Karpas-422 (cell line): ENCODE measurements at regions not wholly inside any gene's neighbourhood (a gene's known extent, or its start where the extent isn't known, plus 50 kb on each side); places are given as distances from the start of the nearest gene placed in this dataset.

Source experiments
- DNase-seq: peaks from one replicate; pipeline ENCODE4 v3.0.0-alpha.2; 2015
- H2AFZ ChIP-seq: fragments of 200-600 bp; sonication (generic); 2 replicates; pipeline ENCODE4 v1.6.1; 2014; ENCODE audit warnings: antibody characterized with exemption, low read length, mixed read lengths
- H3K27ac ChIP-seq: fragments of 200-600 bp; sonication (generic); 2 replicates; pipeline ENCODE4 v1.5.1; 2014; ENCODE audit warnings: mild to moderate bottlenecking, low read length, moderate library complexity
- H3K27me3 ChIP-seq: fragments of 200-600 bp; sonication (generic); 2 replicates; pipeline ENCODE4 v1.6.1; 2014; ENCODE audit warnings: low read length, mixed read lengths
- H3K36me3 ChIP-seq: fragments of 200-600 bp; sonication (generic); 2 replicates; pipeline ENCODE4 v1.6.1; 2014; ENCODE audit warnings: low read length, mixed read lengths; ENCODE audit not compliant: insufficient read depth
- H3K4me1 ChIP-seq: fragments of 200-600 bp; sonication (generic); 2 replicates; pipeline ENCODE4 v1.6.1; 2014; ENCODE audit warnings: mild to moderate bottlenecking, low read length, mixed read lengths
- H3K4me2 ChIP-seq: fragments of 200-600 bp; sonication (generic); 2 replicates; pipeline ENCODE4 v1.6.1; 2014; ENCODE audit warnings: low read length, low read depth, mild to moderate bottlenecking; ENCODE audit not compliant: poor library complexity, severe bottlenecking
- H3K4me3 ChIP-seq: fragments of 200-600 bp; sonication (generic); 2 replicates; pipeline ENCODE4 v1.5.1; 2014; ENCODE audit warnings: mild to moderate bottlenecking, antibody characterized with exemption, low read length, mixed read lengths
- H3K79me2 ChIP-seq: fragments of 200-600 bp; sonication (generic); 2 replicates; pipeline ENCODE4 v1.6.1; 2014; ENCODE audit warnings: mild to moderate bottlenecking, low read length, mixed read lengths
- H3K9ac ChIP-seq: fragments of 200-600 bp; sonication (generic); 2 replicates; pipeline ENCODE4 v1.6.0; 2014; ENCODE audit warnings: low read length
- H3K9me2 ChIP-seq: fragments of 200-600 bp; sonication (generic), shearing (Covaris generic); replicated peaks from 2 replicates; pipeline ENCODE4 v1.6.0; 2014; ENCODE audit warnings: mild to moderate bottlenecking, low read length, moderate library complexity; ENCODE audit not compliant: insufficient read depth
- H3K9me3 ChIP-seq: fragments of 300-700, 200-600 bp; sonication (generic); 2 replicates; pipeline ENCODE4 v1.6.1; 2014; ENCODE audit warnings: low read length, mixed read lengths
- H4K20me1 ChIP-seq: fragments of 200-600 bp; sonication (generic); 2 replicates; pipeline ENCODE4 v1.6.1; 2014; ENCODE audit warnings: mild to moderate bottlenecking, antibody characterized with exemption, low read length, low read depth; ENCODE audit not compliant: insufficient read depth

DNA sequence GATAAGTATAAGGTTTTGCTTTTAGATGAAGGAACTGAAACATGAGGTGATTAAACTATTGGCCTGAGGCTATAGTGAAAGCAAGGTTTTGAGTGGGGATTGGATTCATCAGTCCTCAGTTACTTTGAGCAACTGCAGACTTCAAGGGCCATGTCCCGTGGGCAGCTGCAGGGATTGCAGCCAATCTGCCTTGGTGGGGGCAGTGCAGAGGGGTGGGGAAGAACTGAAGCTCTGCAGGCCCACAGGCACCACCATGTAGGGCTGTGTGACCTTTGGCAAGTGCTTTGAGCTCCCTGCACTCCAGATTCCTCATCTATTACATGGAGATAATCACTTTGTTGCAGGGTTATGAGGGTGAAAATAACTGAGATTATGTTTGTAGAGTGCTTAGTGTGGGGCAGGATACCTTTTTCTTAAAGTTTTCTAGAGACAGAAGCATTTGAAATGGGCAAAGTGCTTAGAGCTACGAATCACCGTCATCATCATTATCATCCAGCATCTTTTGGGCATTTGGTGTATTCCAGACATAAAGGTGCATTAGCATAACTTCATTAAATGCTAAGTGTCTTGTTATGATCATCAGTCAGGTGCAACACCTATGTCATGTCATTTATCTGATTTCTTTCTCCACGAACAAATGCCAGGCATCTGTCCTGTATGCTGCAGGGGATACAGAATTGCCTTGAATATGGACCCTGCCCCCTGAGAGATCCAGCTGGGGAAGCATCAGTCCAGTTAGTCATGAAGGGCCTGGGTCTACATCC, 72.1 kb upstream of the TENM4 start:
- H3K9me2 ChIP-seq: no peaks in the 10 kb centered on the region
- no peaks in the 10 kb centered on the region for H3K9me3 ChIP-seq
- no peaks in the 10 kb centered on the region for H3K4me1 ChIP-seq
- no peak overlapping the region for H3K4me2 ChIP-seq
- no peaks in the 10 kb centered on the region for H3K79me2 ChIP-seq
- H4K20me1 ChIP-seq: no peaks in the 10 kb centered on the region
- H3K4me3 ChIP-seq: no peak overlapping the region
- H3K27ac ChIP-seq: no peak overlapping the region
- no peak for DNase-seq
- no peaks in the 10 kb centered on the region for H3K27me3 ChIP-seq
- H3K9ac ChIP-seq: no peak overlapping the region
- H3K36me3 ChIP-seq: no peaks in the 10 kb centered on the region
- no peak overlapping the region for H2AFZ ChIP-seq

- no peak overlapping the region for H3K9ac ChIP-seq
- DNase-seq: no peak
- H3K9me2 ChIP-seq: no peaks in the 10 kb centered on the region
- H3K4me2 ChIP-seq: no peak overlapping the region
- no peaks in the 10 kb centered on the region for H3K9me3 ChIP-seq
- H3K79me2 ChIP-seq: no peaks in the 10 kb centered on the region
- no peak overlapping the region for H2AFZ ChIP-seq
- H3K27me3 ChIP-seq: no peaks in the 10 kb centered on the region
- H3K4me3 ChIP-seq: no peak overlapping the region
- H3K27ac ChIP-seq: no peak overlapping the region
- H3K4me1 ChIP-seq: no peaks in the 10 kb centered on the region
- no peaks in the 10 kb centered on the region for H3K36me3 ChIP-seq
- no peaks in the 10 kb centered on the region for H4K20me1 ChIP-seq
Observed at GRCh38 chr11:79510960-79511359, 70.1 kb upstream of the TENM4 start.

DNA sequence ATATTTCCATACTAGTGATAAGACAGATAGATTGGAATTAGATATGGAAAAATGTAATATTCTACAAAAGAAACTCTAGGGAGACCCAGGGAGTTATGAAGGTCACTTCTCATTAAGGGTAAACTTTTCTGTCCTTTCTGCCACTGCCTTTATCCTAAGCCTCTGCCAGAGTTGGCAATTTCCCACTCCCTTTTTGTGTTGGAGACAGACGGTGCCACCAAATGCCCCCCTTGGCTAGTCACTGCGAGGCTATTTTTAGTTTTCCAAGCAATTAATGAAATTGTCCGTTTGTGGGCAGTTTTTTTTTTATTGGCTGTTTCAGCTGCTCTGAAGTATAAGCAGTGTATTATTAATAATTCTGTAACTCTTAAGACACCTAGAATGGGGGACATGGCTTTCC, 67.6 kb upstream of the TENM4 start:
- no peaks in the 10 kb centered on the region for H4K20me1 ChIP-seq
- no peak overlapping the region for H3K27ac ChIP-seq
- H3K9me2 ChIP-seq: no peaks in the 10 kb centered on the region
- no peak overlapping the region for H2AFZ ChIP-seq
- no peaks in the 10 kb centered on the region for H3K4me1 ChIP-seq
- H3K27me3 ChIP-seq: no peaks in the 10 kb centered on the region
- no peak for DNase-seq
- no peaks in the 10 kb centered on the region for H3K9me3 ChIP-seq
- H3K9ac ChIP-seq: no peak overlapping the region
- H3K79me2 ChIP-seq: no peaks in the 10 kb centered on the region
- no peaks in the 10 kb centered on the region for H3K36me3 ChIP-seq
- H3K4me3 ChIP-seq: no peak overlapping the region
- no peak overlapping the region for H3K4me2 ChIP-seq

DNA sequence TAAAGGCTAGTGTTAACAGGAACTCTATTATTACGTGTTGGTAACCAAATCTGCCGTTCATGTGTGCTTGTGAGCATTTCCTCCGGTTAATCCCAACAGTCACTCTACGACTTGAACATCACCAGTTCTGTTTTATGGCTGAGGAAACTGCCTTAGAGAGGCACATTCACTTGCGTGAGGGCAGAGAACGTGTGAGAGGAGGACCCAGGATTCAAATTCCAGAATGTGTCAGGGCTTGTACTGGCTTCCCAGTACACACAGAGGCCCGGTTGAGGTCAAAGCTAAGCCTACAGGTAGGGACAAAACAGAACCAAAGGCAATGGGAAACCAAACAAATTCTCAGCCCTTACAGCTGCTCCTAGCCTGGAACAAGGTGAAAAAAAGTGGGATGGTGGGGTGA, 66.9 kb upstream of the TENM4 start:
- Histone ChIP-seq H3K4me2 (no peak overlapping the region), H3K9ac (no peak overlapping the region), H3K79me2 (no peaks in the 10 kb centered on the region), H3K4me1 (no peaks in the 10 kb centered on the region), H3K9me3 (no peaks in the 10 kb centered on the region), H3K27ac (no peak overlapping the region), H2AFZ (no peak overlapping the region), H3K9me2 (no peaks in the 10 kb centered on the region), H3K27me3 (no peaks in the 10 kb centered on the region), H4K20me1 (no peaks in the 10 kb centered on the region), H3K36me3 (no peaks in the 10 kb centered on the region), H3K4me3 (no peak overlapping the region)
- no peak for DNase-seq

- Histone ChIP-seq H3K9ac (no peak overlapping the region), H4K20me1 (no peaks in the 10 kb centered on the region), H2AFZ (no peak overlapping the region), H3K9me2 (no peaks in the 10 kb centered on the region), H3K27ac (no peak overlapping the region), H3K4me1 (no peaks in the 10 kb centered on the region), H3K27me3 (no peaks in the 10 kb centered on the region), H3K9me3 (no peaks in the 10 kb centered on the region), H3K4me3 (no peak overlapping the region), H3K79me2 (no peaks in the 10 kb centered on the region), H3K4me2 (no peak overlapping the region), H3K36me3 (no peaks in the 10 kb centered on the region)
- no peak for DNase-seq
Observed at GRCh38 chr11:79506734-79507344, 66.0 kb upstream of the TENM4 start.

GRCh38 chr11:79506124-79506523, 65.3 kb upstream of the TENM4 start:
- no peak overlapping the region for H3K27ac ChIP-seq
- DNase-seq: no peak
- no peak overlapping the region for H3K9ac ChIP-seq
- no peaks in the 10 kb centered on the region for H3K9me2 ChIP-seq
- no peak overlapping the region for H2AFZ ChIP-seq
- H3K9me3 ChIP-seq: no peaks in the 10 kb centered on the region
- H3K36me3 ChIP-seq: no peaks in the 10 kb centered on the region
- H3K4me3 ChIP-seq: no peak overlapping the region
- no peaks in the 10 kb centered on the region for H3K27me3 ChIP-seq
- H3K4me1 ChIP-seq: no peaks in the 10 kb centered on the region
- no peak overlapping the region for H3K4me2 ChIP-seq
- no peaks in the 10 kb centered on the region for H4K20me1 ChIP-seq
- H3K79me2 ChIP-seq: no peaks in the 10 kb centered on the region

DNA sequence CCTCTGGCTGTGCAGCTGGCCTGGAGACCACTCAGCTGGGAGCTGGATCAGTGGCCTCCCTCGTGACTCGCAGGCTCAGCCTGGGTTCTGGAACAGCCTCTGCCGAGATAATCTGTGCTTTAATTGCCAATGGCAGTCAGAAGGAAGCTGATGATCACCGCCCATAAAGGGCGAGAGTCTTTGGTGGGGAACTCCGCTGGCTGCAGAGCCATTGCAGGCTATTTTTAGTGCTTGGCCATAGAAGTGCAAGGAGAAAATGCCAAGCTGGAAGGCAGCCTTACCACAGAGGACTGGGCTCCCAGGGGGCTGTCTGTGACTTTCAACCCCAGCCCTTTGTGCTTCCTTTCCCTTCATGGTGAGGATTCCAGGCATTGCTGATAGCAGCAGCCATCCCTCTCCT, 62.2 kb upstream of the TENM4 start:
- H4K20me1 ChIP-seq: no peaks in the 10 kb centered on the region
- H3K9ac ChIP-seq: no peak overlapping the region
- H3K4me3 ChIP-seq: no peak overlapping the region
- H3K36me3 ChIP-seq: no peaks in the 10 kb centered on the region
- H3K27ac ChIP-seq: no peak overlapping the region
- no peaks in the 10 kb centered on the region for H3K9me3 ChIP-seq
- no peaks in the 10 kb centered on the region for H3K4me1 ChIP-seq
- H3K79me2 ChIP-seq: no peaks in the 10 kb centered on the region
- no peaks in the 10 kb centered on the region for H3K9me2 ChIP-seq
- no peak overlapping the region for H3K4me2 ChIP-seq
- no peak overlapping the region for H2AFZ ChIP-seq
- no peaks in the 10 kb centered on the region for H3K27me3 ChIP-seq
- no peak for DNase-seq

GRCh38 chr11:79501707-79502106, 60.9 kb upstream of the TENM4 start:
- Histone ChIP-seq H3K27me3 (no peaks in the 10 kb centered on the region; the same call in 1 of the 2 replicates), H3K9ac (no peak overlapping the region), H3K9me2 (no peaks in the 10 kb centered on the region), H3K4me2 (no peak overlapping the region), H3K4me1 (no peaks in the 10 kb centered on the region), H3K27ac (no peak overlapping the region), H3K79me2 (no peaks in the 10 kb centered on the region), H3K4me3 (no peak overlapping the region), H2AFZ (no peak overlapping the region), H4K20me1 (no peaks in the 10 kb centered on the region), H3K9me3 (no peaks in the 10 kb centered on the region), H3K36me3 (no peaks in the 10 kb centered on the region)
- no peak for DNase-seq
